HTR-8/SVneo (cell line): ENCODE measurements at regions not wholly inside any gene's neighbourhood (a gene's known extent, or its start where the extent isn't known, plus 50 kb on each side); places are given as distances from the start of the nearest gene placed in this dataset.
A peak's percentile ranks its signal among the peaks of the same experiment; 100 is the strongest.
"Not testable (repeated sequence)": the region's sequence is repeated elsewhere in the genome, so short reads cannot be mapped to it uniquely, and the experiment has no call there.

Source experiments
- DNase-seq: peaks from one replicate; pipeline ENCODE4 v3.0.0; 2011; ENCODE audit warnings: low spot score, mixed read lengths; ENCODE audit not compliant: insufficient read length
- FAIRE-seq: peaks from 2 replicates; lab custom pipeline; 2011; peaks lifted over from hg19 to GRCh38; lab: Jason Lieb, UNC

- FAIRE-seq: not testable (repeated sequence)
Observed at GRCh38 chr7:63856466-63856865, 142.2 kb upstream of the ZNF722 start.

GRCh38 chr7:63867127-63867526 is 131.5 kb upstream of the ZNF722 start:
- no peak for FAIRE-seq
- no peak for DNase-seq

More at GRCh38 chr7:63856466-63856865, 142.2 kb upstream of the ZNF722 start:
- not testable (repeated sequence) for DNase-seq

- not testable (repeated sequence) for DNase-seq, FAIRE-seq
Observed at GRCh38 chr7:63874242-63874641, 124.4 kb upstream of the ZNF722 start.

GRCh38 chr7:63876707-63877322 is 121.8 kb upstream of the ZNF722 start:
- DNase-seq (no peak), FAIRE-seq (no peak)

GRCh38 chr7:63887031-63887430 is 111.6 kb upstream of the ZNF722 start:
- DNase-seq (no peak), FAIRE-seq (no peak)

GRCh38 chr7:63899691-63900393 is 98.8 kb upstream of the ZNF722 start:
- FAIRE-seq (no peak), DNase-seq (peak; percentile 1)

GRCh38 chr7:63900394-63901203 is 98.0 kb upstream of the ZNF722 start:
- DNase-seq (peak; percentile 20), FAIRE-seq (no peak)

GRCh38 chr7:63901204-63901506 is 97.5 kb upstream of the ZNF722 start:
- DNase-seq, FAIRE-seq: not testable (repeated sequence)

GRCh38 chr7:63918986-63919385 is 79.7 kb upstream of the ZNF722 start:
- DNase-seq: no peak
- FAIRE-seq: no peak

GRCh38 chr7:63925262-63925625 is 73.4 kb upstream of the ZNF722 start:
- FAIRE-seq (no peak), DNase-seq (no peak)

GRCh38 chr7:63925626-63926460 is 72.8 kb upstream of the ZNF722 start:
- DNase-seq (no peak), FAIRE-seq (no peak)

GRCh38 chr7:63927261-63927660 is 71.4 kb upstream of the ZNF722 start:
- no peak for FAIRE-seq
- no peak for DNase-seq

- FAIRE-seq (no peak), DNase-seq (no peak)
Observed at GRCh38 chr7:63931057-63931600, 67.5 kb upstream of the ZNF722 start.

GRCh38 chr7:63931985-63932577 is 66.6 kb upstream of the ZNF722 start:
- DNase-seq: no peak
- FAIRE-seq: no peak
